ENCODE measurements at regions not wholly inside any gene's neighbourhood (a gene's known extent, or its start where the extent isn't known, plus 50 kb on each side); places are given as distances from the start of the nearest gene placed in this dataset.

GRCh38 chr2:45216118-45216517 lies 206.9 kb upstream of the SIX2 start:
- no peak overlapping the region for H3K27ac Mint-ChIP-seq
- no peaks in the 10 kb centered on the region for H3K9me3 Mint-ChIP-seq
- H3K4me3 Mint-ChIP-seq, result no peak overlapping the region
- POLR2A ChIA-PET, result no interaction called here
- CTCF ChIA-PET, result no interaction called here
- no peaks in the 10 kb centered on the region for H3K4me1 Mint-ChIP-seq
- no peaks in the 10 kb centered on the region for H3K36me3 Mint-ChIP-seq (ENCODE audit: low read depth)
- peaks cover 14% of the 10 kb centered on the region for H3K27me3 Mint-ChIP-seq
- DNase-seq, result no peak

DNA sequence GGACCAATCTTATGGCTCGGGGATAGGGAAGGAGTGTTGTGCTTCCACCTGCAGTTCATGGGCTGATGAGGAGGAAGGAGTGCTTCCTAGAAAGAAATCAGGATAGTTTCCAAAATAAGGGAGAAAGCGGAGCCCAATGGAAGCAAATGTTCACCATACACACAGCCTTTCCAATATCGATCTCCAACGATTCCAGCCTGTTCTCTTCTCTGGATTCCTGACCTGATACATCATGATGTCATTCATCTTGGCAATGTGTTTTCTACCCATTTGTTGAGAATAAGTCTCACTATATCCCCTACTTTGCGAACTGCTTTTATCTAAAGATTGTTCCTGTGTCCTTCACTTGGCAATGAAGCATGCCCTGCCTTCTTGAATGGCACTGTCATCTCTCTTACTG lies 205.3 kb upstream of the SIX2 start:
- no peaks in the 10 kb centered on the region for H3K4me1 Mint-ChIP-seq

DNA sequence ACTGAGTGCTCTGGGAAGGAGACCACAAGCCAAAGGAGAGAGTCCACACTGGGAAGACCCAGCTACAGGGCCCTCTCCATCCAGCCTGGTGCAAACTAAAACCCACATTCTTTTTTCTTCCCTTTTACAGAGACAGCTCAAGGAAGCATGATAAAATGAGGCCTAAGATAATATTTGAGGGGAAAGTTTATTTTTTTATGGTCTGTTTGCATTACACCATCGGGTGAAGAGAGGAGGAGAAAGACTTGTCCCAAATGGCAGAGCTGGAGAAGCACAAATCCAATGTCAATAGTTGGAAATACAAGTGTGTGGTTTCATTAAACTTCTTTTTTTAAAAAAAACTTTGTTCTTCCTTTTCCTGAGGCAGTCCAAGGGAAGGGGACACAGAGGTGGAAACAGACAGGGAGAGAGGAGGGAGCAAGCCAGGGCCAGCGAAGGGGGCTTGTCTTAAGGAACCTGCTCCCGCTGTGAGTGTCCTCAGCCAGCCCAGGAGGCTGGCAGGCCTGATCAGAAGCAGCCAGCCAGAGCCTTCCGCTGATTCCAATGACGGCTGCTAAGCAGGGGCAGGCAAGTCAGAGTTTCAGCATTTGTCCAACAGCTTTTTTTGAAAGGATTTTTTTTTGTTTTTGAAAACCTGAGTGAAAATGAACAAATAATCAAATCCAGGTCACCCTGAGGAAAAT lies 203.8 kb upstream of the SIX2 start:
- DNase-seq, result no peak
- Mint-ChIP-seq H3K36me3 (ENCODE audit: low read depth) (no peaks in the 10 kb centered on the region), H3K4me1 (no peaks in the 10 kb centered on the region), H3K9me3 (no peaks in the 10 kb centered on the region), H3K27me3 (peaks cover 16% of the 10 kb centered on the region), H3K27ac (no peak overlapping the region), H3K4me3 (no peak overlapping the region)
- POLR2A ChIA-PET, result no interaction called here
- CTCF ChIA-PET, result no interaction called here

More for the DNA sequence above, 205.3 kb upstream of the SIX2 start:
- H3K27me3 Mint-ChIP-seq, result peaks cover 16% of the 10 kb centered on the region
- H3K36me3 Mint-ChIP-seq (ENCODE audit: low read depth), result no peaks in the 10 kb centered on the region
- no peak overlapping the region for H3K27ac Mint-ChIP-seq
- H3K9me3 Mint-ChIP-seq, result no peaks in the 10 kb centered on the region
- DNase-seq, result no peak
- ChIA-PET CTCF (no interaction called here), POLR2A (no interaction called here)
- H3K4me3 Mint-ChIP-seq, result no peak overlapping the region

DNA sequence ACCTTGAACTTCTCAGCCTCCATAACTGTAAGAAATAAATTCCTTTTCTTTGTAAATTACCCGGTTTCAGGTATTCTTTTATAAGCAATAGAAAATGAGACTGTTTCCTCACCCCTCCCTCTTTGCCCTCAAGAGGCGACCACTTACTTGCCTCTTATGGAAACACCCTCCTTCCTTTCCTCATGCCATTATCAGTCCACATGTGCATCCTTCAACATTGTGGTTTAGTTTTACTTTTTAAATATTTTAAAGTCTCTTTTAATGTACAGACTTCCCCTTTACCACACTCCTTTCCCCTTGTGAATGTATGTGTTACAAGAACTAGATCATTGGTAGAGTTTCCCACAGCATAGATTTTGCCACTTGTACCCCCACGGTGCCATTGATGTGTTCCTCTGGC lies 202.4 kb upstream of the SIX2 start:
- POLR2A ChIA-PET, result no interaction called here

DNA sequence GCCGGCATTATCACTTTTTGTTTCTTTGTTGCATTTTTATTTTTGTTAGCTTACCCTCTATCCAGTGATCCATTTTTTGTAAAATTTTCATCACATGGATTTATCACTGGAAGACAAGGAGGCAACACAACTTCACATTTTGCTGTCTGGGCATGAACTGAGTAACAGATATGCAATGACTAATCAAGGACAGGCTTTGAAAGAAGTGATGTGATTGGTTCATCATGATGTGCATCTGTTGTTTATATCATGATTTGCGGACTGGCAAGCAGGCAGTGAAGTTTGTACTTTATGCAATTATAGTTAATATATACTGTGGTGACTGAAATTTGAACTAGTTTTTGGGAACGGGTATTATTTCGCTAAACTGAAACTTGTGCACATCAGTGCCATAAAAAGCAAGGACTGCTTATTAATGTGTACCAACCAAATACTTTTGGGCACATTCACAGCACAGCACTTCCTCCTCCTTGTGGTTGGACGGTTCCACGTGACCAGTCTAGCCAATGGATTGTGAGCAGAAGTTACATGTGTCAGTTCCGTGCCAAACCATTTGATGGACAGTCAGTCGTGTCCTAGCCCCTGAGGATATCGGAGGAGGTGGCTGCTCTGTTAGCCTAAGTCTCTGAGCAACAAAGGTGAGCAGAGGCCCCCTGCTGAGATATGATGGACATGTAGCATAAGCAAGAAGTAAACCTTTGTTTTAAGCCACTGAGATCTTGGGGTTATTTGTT lies 201.4 kb upstream of the SIX2 start:
- Mint-ChIP-seq H3K4me1 (no peaks in the 10 kb centered on the region), H3K36me3 (ENCODE audit: low read depth) (no peaks in the 10 kb centered on the region), H3K27ac (no peak overlapping the region), H3K27me3 (peaks cover 11% of the 10 kb centered on the region), H3K4me3 (no peak overlapping the region), H3K9me3 (no peaks in the 10 kb centered on the region)
- no peak for DNase-seq
- ChIA-PET POLR2A (no interaction called here), CTCF (no interaction called here)

More for the DNA sequence above, 202.4 kb upstream of the SIX2 start:
- H3K4me1 Mint-ChIP-seq, result no peaks in the 10 kb centered on the region
- no peak overlapping the region for H3K27ac Mint-ChIP-seq
- CTCF ChIA-PET, result no interaction called here
- H3K4me3 Mint-ChIP-seq, result no peak overlapping the region
- no peak for DNase-seq
- H3K27me3 Mint-ChIP-seq, result peaks cover 16% of the 10 kb centered on the region
- no peaks in the 10 kb centered on the region for H3K36me3 Mint-ChIP-seq (ENCODE audit: low read depth)
- no peaks in the 10 kb centered on the region for H3K9me3 Mint-ChIP-seq

- H3K27ac Mint-ChIP-seq, result no peak overlapping the region
- POLR2A ChIA-PET, result no interaction called here
- DNase-seq, result no peak
- H3K9me3 Mint-ChIP-seq, result no peaks in the 10 kb centered on the region
- H3K4me1 Mint-ChIP-seq, result no peaks in the 10 kb centered on the region
- no peak overlapping the region for H3K4me3 Mint-ChIP-seq
- CTCF ChIA-PET, result no interaction called here
- no peaks in the 10 kb centered on the region for H3K36me3 Mint-ChIP-seq (ENCODE audit: low read depth)
- peaks cover 11% of the 10 kb centered on the region for H3K27me3 Mint-ChIP-seq
Observed at GRCh38 chr2:45209875-45210274, 200.6 kb upstream of the SIX2 start.

GRCh38 chr2:45209302-45209701 lies 200.1 kb upstream of the SIX2 start:
- Mint-ChIP-seq H3K27ac (no peak overlapping the region), H3K9me3 (no peaks in the 10 kb centered on the region), H3K4me1 (no peaks in the 10 kb centered on the region), H3K27me3 (peaks cover 11% of the 10 kb centered on the region), H3K36me3 (ENCODE audit: low read depth) (no peaks in the 10 kb centered on the region), H3K4me3 (no peak overlapping the region)
- DNase-seq, result no peak
- ChIA-PET POLR2A (no interaction called here), CTCF (no interaction called here)

GRCh38 chr2:45207101-45207500 lies 197.8 kb upstream of the SIX2 start:
- CTCF ChIA-PET, result no interaction called here
- Mint-ChIP-seq H3K36me3 (ENCODE audit: low read depth) (no peaks in the 10 kb centered on the region), H3K4me3 (no peak overlapping the region), H3K9me3 (no peaks in the 10 kb centered on the region), H3K4me1 (no peaks in the 10 kb centered on the region), H3K27ac (no peak overlapping the region), H3K27me3 (peaks cover 19% of the 10 kb centered on the region)
- POLR2A ChIA-PET, result no interaction called here
- DNase-seq, result no peak

GRCh38 chr2:45205985-45206384 lies 196.7 kb upstream of the SIX2 start:
- Mint-ChIP-seq H3K36me3 (ENCODE audit: low read depth) (no peaks in the 10 kb centered on the region), H3K9me3 (no peaks in the 10 kb centered on the region), H3K4me1 (no peaks in the 10 kb centered on the region), H3K27me3 (peaks cover 17% of the 10 kb centered on the region), H3K27ac (no peak overlapping the region), H3K4me3 (no peak overlapping the region)
- CTCF ChIA-PET, result no interaction called here
- DNase-seq, result no peak
- POLR2A ChIA-PET, result no interaction called here

- Mint-ChIP-seq H3K27me3 (peaks cover 17% of the 10 kb centered on the region), H3K9me3 (no peaks in the 10 kb centered on the region), H3K4me3 (no peak overlapping the region), H3K27ac (no peak overlapping the region), H3K4me1 (no peaks in the 10 kb centered on the region), H3K36me3 (ENCODE audit: low read depth) (no peaks in the 10 kb centered on the region)
- DNase-seq, result no peak
- POLR2A ChIA-PET, result no interaction called here
- CTCF ChIA-PET, result no interaction called here
Observed at GRCh38 chr2:45205480-45205879, 196.2 kb upstream of the SIX2 start.

GRCh38 chr2:45203400-45203799 lies 194.1 kb upstream of the SIX2 start:
- CTCF ChIA-PET, result no interaction called here
- Mint-ChIP-seq H3K27ac (no peak overlapping the region), H3K27me3 (peaks cover 17% of the 10 kb centered on the region), H3K4me3 (no peak overlapping the region), H3K4me1 (no peaks in the 10 kb centered on the region), H3K36me3 (ENCODE audit: low read depth) (no peaks in the 10 kb centered on the region), H3K9me3 (no peaks in the 10 kb centered on the region)
- POLR2A ChIA-PET, result no interaction called here
- no peak for DNase-seq

- peaks cover 26% of the 10 kb centered on the region for H3K27me3 Mint-ChIP-seq
- ChIA-PET POLR2A (no interaction called here), CTCF (no interaction called here)
- no peak overlapping the region for H3K4me3 Mint-ChIP-seq
- no peak for DNase-seq
- no peaks in the 10 kb centered on the region for H3K9me3 Mint-ChIP-seq
- no peaks in the 10 kb centered on the region for H3K36me3 Mint-ChIP-seq (ENCODE audit: low read depth)
- H3K4me1 Mint-ChIP-seq, result no peaks in the 10 kb centered on the region
- no peak overlapping the region for H3K27ac Mint-ChIP-seq
Observed at GRCh38 chr2:45199973-45200372, 190.7 kb upstream of the SIX2 start.

DNA sequence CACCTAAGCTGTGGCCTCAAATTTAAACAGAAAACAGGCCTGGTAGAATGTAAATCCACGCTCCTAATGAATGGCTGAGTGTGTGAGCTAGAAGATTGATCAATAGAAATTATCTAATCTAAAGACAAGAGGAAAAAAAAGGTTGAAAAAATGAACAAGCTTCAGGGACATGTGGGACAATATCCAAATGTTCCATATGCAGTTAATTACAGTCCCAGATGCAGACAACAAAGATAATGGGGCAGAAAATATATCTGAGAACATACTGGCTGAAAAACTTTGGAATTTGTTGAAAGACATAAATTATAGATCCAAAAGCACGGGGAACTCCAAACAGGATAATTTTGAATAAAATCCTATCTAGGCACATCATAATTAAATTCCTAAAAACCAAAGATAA lies 186.7 kb upstream of the SIX2 start:
- POLR2A ChIA-PET, result no interaction called here
- H3K4me1 Mint-ChIP-seq, result no peaks in the 10 kb centered on the region

DNA sequence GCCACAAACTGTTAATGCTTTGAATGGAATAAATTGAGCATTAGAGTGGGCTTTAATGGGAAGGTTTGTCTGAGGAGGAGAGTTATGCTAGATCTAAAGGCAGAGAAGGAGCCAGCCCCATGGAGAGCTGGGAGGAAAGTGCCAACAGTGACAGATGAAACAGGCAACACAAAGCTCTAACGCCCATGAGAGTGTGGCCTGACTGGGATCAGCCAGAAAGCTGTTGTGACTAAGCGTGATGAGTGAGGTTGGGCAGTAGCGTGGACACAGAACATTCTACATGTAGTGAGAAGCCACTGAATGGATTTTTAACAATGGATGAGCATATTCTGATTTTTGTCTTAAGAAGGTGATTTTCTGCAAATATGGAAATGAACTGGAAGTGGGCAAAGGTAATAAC lies 185.3 kb upstream of the SIX2 start:
- CTCF ChIA-PET, result no interaction called here
- no peak overlapping the region for H3K4me3 Mint-ChIP-seq
- no peak overlapping the region for H3K27ac Mint-ChIP-seq
- POLR2A ChIA-PET, result no interaction called here
- peaks cover 19% of the 10 kb centered on the region for H3K27me3 Mint-ChIP-seq
- no peaks in the 10 kb centered on the region for H3K9me3 Mint-ChIP-seq
- no peak for DNase-seq
- no peaks in the 10 kb centered on the region for H3K4me1 Mint-ChIP-seq
- H3K36me3 Mint-ChIP-seq (ENCODE audit: low read depth), result no peaks in the 10 kb centered on the region

More for the DNA sequence above, 186.7 kb upstream of the SIX2 start:
- H3K9me3 Mint-ChIP-seq, result no peaks in the 10 kb centered on the region
- H3K27ac Mint-ChIP-seq, result no peak overlapping the region
- CTCF ChIA-PET, result no interaction called here
- DNase-seq, result no peak
- H3K36me3 Mint-ChIP-seq (ENCODE audit: low read depth), result no peaks in the 10 kb centered on the region
- H3K27me3 Mint-ChIP-seq, result peaks cover 19% of the 10 kb centered on the region
- H3K4me3 Mint-ChIP-seq, result no peak overlapping the region
